Left ventricle myocardium inferior (tissue), 1 donor: ENCODE measurements at regions not wholly inside any gene's neighbourhood (a gene's known extent, or its start where the extent isn't known, plus 50 kb on each side); places are given as distances from the start of the nearest gene placed in this dataset.
"Not testable (repeated sequence)": the region's sequence is repeated elsewhere in the genome, so short reads cannot be mapped to it uniquely, and the experiment has no call there.

Experiments
- DNase-seq: peaks from one replicate; pipeline ENCODE4 v3.0.0-alpha.2; 2020
- H3K27ac ChIP-seq: fragments of 200-600 bp; replicated peaks from 2 replicates; pipeline ENCODE4 v1.8.0; 2021
- H3K27me3 ChIP-seq: fragments of 200-600 bp; 2 replicates; pipeline ENCODE4 v1.8.0; 2021; ENCODE audit warnings: low read depth
- H3K36me3 ChIP-seq: fragments of 200-600 bp; 2 replicates; pipeline ENCODE4 v1.8.0; 2021
- H3K4me1 ChIP-seq: fragments of 200-600 bp; 2 replicates; pipeline ENCODE4 v1.8.0; 2021
- H3K4me3 ChIP-seq: fragments of 200-600 bp; 2 replicates; pipeline ENCODE4 v1.8.0; 2021; ENCODE audit warnings: mild to moderate bottlenecking, moderate library complexity
- H3K9me3 ChIP-seq: fragments of 200-600 bp; replicated peaks from 2 replicates; pipeline ENCODE4 v1.8.0; 2021
- intact Hi-C: fragments of 100-400 bp; cut with micrococcal nuclease; formaldehyde crosslinking; loops from one replicate; pipeline ENCODE4 v1.11.0; 2022
- TF ChIP-seq, protein P1 (sequence below): fragments of 200-600 bp; IDR thresholded peaks from 2 replicates; pipeline ENCODE4 v1.8.0; 2021; ENCODE audit warnings: antibody characterized with exemption, mild to moderate bottlenecking, borderline replicate concordance
- donor health status: DM: no; HTN: yes; CAD: no; lungs with severe emphysema.

DNA sequence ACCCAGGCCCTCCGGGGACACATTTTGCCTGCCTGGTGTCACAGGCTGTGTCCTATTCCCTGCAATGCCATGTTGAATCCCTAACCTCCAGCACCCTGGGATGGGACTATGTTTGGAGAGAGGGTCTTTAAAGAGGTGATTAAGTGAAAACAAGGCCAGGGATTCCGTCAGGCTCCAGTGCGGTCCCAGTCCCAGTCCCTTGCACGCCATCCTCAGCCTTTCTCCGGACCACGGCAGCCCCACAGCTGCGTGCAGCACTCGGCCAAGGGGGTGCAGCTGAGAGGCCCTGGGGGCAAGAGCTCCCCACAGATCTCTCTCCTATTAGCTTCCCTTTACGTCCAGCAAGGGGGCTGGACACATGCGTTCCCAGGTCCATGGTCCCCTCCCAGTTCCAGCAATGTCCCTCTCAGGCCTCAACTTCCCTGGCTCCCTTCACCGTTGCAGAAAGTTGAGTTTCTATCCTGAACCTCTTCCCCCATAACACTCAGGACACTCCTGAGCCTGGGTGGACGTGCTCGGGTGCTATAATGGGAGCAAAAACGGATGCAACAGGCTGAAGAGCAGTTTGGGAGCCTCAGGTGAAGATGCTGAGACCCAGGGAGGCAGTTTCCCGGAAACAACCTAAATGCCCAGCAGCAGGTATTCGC lies 1422.7 kb downstream of the BRD1 start:
- DNase-seq: no peak
- no peaks in the 10 kb centered on the region for H3K4me1 ChIP-seq
- no peaks in the 10 kb centered on the region for H3K36me3 ChIP-seq
- intact Hi-C loops: no loop called here
- no peak overlapping the region for H3K4me3 ChIP-seq
- peaks cover 28% of the 10 kb centered on the region for H3K27me3 ChIP-seq
- H3K9me3 ChIP-seq: peaks cover 9% of the 10 kb centered on the region
- TF ChIP-seq, protein P1, sequence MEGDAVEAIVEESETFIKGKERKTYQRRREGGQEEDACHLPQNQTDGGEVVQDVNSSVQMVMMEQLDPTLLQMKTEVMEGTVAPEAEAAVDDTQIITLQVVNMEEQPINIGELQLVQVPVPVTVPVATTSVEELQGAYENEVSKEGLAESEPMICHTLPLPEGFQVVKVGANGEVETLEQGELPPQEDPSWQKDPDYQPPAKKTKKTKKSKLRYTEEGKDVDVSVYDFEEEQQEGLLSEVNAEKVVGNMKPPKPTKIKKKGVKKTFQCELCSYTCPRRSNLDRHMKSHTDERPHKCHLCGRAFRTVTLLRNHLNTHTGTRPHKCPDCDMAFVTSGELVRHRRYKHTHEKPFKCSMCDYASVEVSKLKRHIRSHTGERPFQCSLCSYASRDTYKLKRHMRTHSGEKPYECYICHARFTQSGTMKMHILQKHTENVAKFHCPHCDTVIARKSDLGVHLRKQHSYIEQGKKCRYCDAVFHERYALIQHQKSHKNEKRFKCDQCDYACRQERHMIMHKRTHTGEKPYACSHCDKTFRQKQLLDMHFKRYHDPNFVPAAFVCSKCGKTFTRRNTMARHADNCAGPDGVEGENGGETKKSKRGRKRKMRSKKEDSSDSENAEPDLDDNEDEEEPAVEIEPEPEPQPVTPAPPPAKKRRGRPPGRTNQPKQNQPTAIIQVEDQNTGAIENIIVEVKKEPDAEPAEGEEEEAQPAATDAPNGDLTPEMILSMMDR: no peak
- no peak overlapping the region for H3K27ac ChIP-seq

DNA sequence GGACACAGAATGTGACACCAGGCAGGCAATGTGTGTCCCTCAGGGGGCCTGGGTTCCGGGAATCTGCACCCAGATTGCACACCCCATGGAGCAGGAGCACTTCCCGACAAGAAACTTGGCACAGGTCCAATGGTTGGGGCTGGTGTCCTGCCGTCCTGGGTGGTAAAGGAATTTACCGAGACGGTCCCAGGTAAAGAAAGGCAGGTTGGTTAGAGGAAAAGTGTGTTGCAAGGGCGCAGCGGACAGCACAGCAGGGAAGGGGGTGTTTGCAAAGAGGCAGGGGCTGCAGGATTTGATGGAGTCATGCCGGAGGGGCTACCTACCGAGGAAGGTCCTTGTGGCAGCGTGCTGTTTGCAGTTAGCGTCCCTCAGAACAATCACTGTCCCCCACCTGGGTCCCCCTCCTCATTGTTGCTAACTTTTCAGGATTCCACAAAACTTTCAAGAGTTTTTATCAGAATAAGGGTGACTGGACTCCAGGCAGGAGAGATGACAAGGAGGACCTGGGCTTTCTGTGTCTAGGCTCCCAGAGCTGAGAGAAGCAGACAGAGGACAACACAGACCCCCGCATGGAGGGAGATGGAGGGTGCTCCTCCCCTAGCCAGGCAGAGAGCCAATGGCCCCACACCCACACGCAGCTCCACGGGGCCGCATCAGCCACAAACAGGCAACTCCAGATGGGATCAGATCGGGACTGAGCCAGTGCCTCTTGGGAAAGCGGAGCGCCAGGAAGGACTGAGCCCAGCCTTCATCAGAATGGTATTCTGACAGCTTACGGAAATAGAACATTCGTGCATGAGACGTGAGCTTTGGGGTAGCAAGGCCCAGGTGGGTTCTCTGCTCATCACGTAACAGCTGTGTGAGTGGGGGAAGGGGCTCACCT lies 1423.9 kb downstream of the BRD1 start:
- H3K36me3 ChIP-seq: no peaks in the 10 kb centered on the region
- TF ChIP-seq, protein P1: no peak

DNA sequence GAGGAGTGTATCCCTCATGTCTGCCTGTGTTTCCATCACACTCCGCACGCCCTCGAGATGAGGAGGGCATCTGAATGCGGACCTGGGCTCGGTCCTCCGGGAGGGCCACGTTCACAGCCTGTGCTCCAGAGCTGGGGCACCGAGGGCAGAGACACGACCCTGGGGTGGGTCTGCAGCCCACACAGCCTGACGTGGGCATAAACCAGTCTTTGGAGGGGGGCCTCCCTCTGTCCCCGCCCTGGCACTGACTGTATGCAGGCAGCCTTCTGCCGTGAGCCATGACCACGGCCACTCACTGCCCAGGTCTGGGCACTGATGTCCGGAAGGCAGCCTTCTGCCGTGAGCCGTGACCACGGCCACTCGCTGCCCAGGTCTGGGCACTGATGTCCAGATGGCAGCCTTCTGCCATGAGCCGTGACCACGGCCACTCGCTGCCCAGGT lies 1425.1 kb downstream of the BRD1 start:
- Histone ChIP-seq H3K4me1 (no peaks in the 10 kb centered on the region), H3K27me3 (peaks cover 40% of the 10 kb centered on the region), H3K9me3 (no peaks in the 10 kb centered on the region), H3K36me3 (no peaks in the 10 kb centered on the region), H3K4me3 (no peak overlapping the region), H3K27ac (no peak overlapping the region)
- intact Hi-C loops: no loop called here
- TF ChIP-seq, protein P1: no peak
- DNase-seq: no peak

More for the DNA sequence above, 1423.9 kb downstream of the BRD1 start:
- H3K9me3 ChIP-seq: peaks cover 9% of the 10 kb centered on the region
- H3K27ac ChIP-seq: no peak overlapping the region
- no peak overlapping the region for H3K4me3 ChIP-seq
- no peak for DNase-seq
- H3K4me1 ChIP-seq: no peaks in the 10 kb centered on the region
- intact Hi-C loops: no loop called here
- peaks cover 31% of the 10 kb centered on the region for H3K27me3 ChIP-seq

DNA sequence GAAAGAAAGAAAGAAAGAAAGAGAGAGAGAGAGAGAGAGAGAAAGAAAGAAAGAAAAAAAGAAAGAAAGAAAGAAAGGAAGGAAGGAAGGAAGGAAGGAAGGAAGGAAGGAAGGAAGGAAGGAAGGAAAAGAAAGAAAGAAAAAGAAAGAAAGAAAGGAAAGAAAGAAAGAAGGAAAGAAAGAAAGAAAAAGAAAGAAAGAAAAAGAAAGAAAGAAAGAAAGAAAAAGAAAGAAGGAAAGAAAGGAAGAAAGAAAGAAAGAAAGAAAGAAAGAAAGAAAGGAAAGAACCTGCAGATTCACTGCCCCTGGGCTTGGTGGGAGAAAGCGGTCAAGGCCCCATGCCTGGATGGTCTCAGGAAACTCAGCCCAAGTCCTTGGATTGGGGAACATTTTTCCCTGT lies 1426.2 kb downstream of the BRD1 start:
- H3K27me3 ChIP-seq: peaks cover 50% of the 10 kb centered on the region
- intact Hi-C loops, H3K36me3 ChIP-seq, DNase-seq, H3K27ac ChIP-seq, H3K4me3 ChIP-seq, H3K9me3 ChIP-seq, H3K4me1 ChIP-seq: not testable (repeated sequence)

DNA sequence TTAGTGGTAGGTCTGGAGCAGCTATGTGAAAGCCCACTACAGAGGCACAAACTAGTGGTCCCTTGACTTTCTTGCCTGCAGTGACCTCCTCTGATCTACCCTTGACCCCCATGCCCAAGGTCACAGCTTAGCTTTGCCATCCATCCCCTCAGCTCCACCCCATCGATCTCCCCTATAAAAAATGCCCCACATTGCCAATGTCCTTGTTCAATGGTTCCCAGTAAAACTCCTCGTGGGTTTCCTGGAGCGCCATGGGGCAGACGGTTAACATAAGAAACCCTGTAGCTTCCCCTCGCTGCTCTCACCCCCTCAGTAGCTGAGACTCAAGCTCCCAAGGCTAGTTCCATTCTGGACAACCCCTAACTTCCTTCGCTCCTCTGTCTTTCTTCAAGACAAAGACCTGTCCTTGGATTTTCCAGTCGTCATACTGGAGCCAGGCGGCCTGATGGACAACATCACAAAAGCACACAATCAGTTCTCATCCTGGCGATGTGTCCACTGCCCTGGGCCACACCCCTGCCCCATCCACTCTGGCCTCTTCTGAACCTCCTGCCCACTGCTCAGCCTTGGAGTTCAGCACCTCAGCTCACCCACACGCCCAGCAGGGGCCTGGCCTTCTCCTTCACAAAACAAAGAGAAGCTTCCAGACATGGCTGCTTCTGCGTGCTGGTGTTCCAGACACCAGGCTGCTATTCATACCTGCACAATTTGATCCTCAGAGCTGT lies 1429.3 kb downstream of the BRD1 start:
- TF ChIP-seq, protein P1: no peak
- Histone ChIP-seq H3K36me3 (no peaks in the 10 kb centered on the region), H3K27me3 (peaks cover 76% of the 10 kb centered on the region), H3K4me1 (no peaks in the 10 kb centered on the region), H3K4me3 (no peak overlapping the region), H3K9me3 (no peaks in the 10 kb centered on the region), H3K27ac (no peak overlapping the region)
- no peak for DNase-seq
- intact Hi-C loops: no loop called here
